GM21360 (cell line): ENCODE measurements at regions not wholly inside any gene's neighbourhood (a gene's known extent, or its start where the extent isn't known, plus 50 kb on each side); places are given as distances from the start of the nearest gene placed in this dataset.

ENCODE experiments used
- ATAC-seq: cut with Tn5 transposase; IDR thresholded peaks from one replicate; pipeline ENCODE4 v1.9.1; 2021; ENCODE audit warnings: mild to moderate bottlenecking, moderate library complexity; ENCODE audit not compliant: unreplicated experiment

DNA sequence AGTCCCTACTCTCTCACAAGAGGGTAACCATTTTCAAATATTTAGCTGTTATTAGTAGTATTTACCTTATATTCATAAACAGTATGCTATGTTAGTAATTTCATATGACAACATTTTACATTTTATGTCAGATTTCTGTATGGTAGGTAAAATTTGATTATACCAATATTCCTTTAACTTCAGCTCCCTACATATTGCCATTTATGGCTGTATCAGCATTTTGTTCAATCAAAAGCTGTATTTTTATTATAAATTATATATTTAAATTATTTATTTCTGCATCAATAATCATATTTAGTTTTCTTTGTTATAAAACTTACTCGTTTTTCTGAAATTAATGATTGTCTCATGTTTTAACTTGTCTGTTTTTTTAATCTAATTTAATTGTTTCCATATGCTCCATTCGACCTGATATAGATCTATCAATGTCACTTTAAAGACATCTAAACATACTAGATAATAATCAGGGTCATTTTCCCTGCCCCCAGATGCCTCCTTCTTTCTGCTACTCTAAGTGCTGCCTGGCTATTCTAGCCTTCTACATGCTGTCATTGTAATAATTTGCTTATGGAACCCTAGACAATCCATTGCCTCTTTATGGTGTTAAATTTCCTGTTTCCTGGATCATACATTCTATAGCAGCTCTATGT is 1976.7 kb upstream of the ADGRL3 start:
- no peak for ATAC-seq

DNA sequence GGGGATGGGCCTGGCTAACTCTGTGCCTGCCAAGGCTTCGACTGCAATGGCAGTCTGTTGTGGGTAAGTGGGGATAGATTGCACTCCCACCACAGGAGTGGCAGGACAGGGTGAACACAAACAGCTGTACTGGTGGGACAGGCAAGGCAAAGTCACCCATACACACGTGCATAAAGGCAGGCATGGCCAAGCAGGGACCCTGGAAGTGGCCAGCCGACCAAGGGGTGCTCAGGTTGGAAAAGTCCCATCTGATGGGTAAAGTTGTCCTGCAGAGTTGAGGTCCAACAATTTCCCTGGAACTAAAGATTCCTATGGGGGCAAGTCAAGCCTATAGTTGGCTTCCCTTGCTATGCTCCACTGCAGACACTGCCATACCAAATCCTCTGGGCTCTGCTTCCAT is 1961.9 kb upstream of the ADGRL3 start:
- no peak for ATAC-seq

GRCh38 chr4:59240011-59240410 is 1960.1 kb upstream of the ADGRL3 start:
- ATAC-seq, result no peak

- no peak for ATAC-seq
Measured at GRCh38 chr4:59243038-59243437, 1957.1 kb upstream of the ADGRL3 start.

DNA sequence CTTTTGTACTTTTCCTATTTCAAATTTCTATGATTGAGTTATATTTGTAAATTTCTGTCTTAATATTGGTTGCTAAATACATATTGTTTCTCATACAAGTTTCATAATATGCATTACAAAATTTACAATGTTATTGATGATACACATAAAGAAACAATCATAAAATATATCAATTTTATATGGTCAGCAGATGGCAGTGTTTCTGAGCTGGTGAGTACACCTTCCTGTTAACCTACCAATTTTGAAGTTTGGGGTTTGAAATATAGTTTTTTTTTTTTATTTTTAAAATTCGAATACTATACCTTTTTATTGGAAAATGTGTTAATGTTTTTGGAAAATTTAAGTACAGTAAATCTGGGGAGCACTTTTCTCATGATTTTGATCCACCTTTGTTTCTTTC is 1953.1 kb upstream of the ADGRL3 start:
- no peak for ATAC-seq

- ATAC-seq, result no peak
Measured at GRCh38 chr4:59248313-59248712, 1951.8 kb upstream of the ADGRL3 start.

GRCh38 chr4:59249110-59249509 is 1951.0 kb upstream of the ADGRL3 start:
- ATAC-seq, result no peak

DNA sequence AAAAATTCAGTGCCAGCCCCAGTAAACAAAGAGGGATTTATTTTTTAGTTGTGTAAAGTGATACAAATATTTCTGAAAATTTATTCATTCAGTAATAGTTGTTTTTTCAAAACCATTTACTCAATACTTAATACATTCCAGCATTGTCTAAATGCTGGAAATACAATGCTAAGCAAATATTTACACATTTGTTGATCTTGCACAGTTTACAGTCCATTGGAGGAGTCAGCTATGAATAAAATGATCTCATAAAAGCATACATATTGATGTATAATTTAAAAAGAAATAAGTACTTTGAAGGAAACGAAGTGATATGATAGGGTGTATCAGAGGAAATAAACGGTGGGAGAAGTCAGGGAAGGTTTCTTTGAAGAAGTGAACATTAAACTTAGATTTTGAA is 1942.1 kb upstream of the ADGRL3 start:
- ATAC-seq, result no peak

- no peak for ATAC-seq
Measured at GRCh38 chr4:59307609-59308008, 1892.5 kb upstream of the ADGRL3 start.

DNA sequence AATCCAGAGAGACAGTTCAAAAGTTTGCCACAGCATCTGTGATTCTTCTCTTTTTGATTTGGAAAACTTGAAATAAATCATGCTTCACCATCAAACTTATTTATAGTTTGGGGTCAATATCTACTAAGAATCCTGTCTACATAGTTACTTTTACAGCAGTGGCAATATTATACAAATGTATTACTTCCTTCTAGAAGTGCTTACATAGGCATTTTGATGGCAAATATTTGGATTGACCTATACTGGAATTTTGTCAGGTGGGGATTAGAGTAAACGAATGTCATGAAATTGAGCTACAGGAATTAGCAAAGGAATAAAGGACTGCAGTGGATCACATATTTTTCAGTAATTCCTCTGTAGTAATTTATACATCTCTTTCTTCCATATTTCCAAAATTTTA is 1885.5 kb upstream of the ADGRL3 start:
- ATAC-seq, result no peak

- no peak for ATAC-seq
Measured at GRCh38 chr4:59339631-59340030, 1860.5 kb upstream of the ADGRL3 start.

DNA sequence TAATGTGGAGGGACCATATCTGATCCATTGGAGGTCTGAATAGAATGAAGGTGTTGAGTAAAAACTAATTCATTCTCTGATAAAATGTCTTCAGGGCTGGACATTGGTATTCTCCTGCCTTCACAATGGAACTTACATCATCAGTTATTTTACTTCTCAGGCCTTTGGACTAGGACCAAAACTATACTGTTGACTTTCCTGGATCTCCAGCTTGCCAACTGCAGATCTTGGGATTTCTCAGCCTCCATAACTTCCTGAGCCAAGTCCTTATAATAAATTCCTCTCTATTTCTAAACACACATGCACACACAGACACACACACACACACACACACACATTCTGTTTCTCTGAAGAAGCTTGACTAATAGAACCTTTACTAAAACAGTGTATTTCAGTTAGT is 1858.6 kb upstream of the ADGRL3 start:
- no peak for ATAC-seq

DNA sequence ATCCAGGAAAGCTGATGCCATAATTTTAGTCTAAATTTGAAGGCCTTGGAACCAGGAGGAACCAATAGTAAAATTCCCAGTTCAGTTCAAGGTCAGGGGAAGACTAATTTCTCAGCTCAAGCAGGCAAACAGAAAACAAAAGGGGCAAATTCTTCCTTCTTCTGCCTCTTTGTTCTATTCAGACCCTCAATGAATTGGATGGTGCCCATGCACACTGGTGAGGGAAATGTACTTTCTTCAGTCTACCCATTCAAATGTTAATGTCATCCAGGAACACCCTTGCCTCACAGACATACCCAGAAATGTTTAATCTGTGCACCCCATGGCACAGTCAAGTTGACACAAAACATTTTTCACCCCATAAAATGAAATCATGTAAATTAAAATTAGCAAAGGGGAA is 1851.2 kb upstream of the ADGRL3 start:
- ATAC-seq, result no peak

- no peak for ATAC-seq
Measured at GRCh38 chr4:59369229-59369628, 1830.9 kb upstream of the ADGRL3 start.

DNA sequence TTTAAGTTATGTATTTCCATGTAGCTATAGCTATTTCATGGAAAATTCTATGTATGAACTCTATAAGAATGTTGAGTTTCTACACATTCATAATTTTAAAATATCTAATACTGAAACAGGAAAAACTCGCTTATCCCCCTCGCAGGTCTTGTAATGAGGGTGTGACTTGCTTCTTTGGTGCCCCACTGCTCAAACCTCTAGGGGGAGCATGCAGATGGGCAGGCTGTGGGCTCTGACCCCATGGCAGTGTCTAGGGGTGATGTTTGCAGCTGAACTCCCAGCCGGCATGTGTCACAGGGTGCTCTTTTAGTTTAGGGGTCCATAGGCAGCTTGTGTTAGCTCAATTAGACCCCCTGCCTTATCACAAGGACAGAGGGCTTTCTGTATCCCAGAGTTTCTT is 1825.7 kb upstream of the ADGRL3 start:
- no peak for ATAC-seq

DNA sequence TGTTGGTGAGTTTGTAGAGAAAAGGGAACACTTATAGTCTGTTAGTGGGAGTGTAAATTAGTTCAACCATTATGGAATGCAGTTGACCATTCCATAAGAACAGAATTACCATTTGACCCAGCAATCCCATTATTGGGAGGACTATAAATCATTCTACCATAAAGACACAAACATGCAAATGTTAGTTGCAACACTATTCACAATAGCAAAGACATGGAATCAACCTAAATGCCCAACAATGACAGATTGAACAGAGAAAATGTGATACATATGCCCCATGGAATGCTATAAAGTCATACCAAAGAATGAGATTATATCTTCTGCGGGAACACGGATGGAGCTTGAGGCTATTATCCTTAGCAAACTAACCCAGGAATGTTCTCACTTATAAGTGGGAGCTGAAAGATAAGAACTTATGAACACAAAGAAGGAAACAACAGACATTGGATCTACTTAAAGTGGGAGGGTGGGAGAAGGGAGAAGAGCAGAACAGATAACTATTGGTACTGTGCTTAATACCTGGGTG is 1819.2 kb upstream of the ADGRL3 start:
- ATAC-seq, result no peak

DNA sequence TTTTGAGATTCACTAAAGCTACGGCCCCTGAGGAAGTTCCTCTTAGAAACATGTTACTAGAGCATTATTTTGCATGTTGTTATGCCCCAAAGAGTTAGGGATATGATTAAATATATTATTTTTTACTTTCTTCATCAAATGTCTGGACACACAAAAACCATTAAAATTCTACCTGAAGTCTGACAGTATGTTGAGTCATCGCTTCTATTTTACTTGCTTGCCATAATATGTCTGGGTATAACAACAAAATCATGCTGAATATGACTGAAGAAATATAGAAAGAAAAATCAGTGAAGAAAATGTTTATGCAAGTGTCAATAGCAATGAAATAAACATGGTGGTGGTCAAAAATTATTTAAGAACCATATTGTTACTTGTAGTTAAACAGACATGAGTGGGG is 1818.5 kb upstream of the ADGRL3 start:
- ATAC-seq, result no peak

- ATAC-seq, result no peak
Measured at GRCh38 chr4:59387759-59388758, 1812.1 kb upstream of the ADGRL3 start.

GRCh38 chr4:59393780-59394179 is 1806.3 kb upstream of the ADGRL3 start:
- ATAC-seq, result no peak

- no peak for ATAC-seq
Measured at GRCh38 chr4:59400334-59400733, 1799.8 kb upstream of the ADGRL3 start.

GRCh38 chr4:59409647-59410046 is 1790.5 kb upstream of the ADGRL3 start:
- no peak for ATAC-seq

GRCh38 chr4:59412739-59413138 is 1787.4 kb upstream of the ADGRL3 start:
- ATAC-seq, result no peak
